OCI-LY7 (cell line): ENCODE measurements at regions not wholly inside any gene's neighbourhood (a gene's known extent, or its start where the extent isn't known, plus 50 kb on each side); places are given as distances from the start of the nearest gene placed in this dataset.

Experiments
- BruUV-seq: library from RNA; stranded (reverse); fragments of 400-500 nt; replicated peaks from 2 replicates; lab custom pipeline; 2021; lab: Mats Ljungman, UMichigan
- CTCF ChIA-PET: fragments of 300-600 bp; sonication (Branson Sonifier 250); formaldehyde crosslinking; loops from one replicate; lab custom pipeline; 2022; ENCODE audit warnings: antibody characterized with exemption; ENCODE audit not compliant: unreplicated experiment; lab: Charles Lee
- POLR2A ChIA-PET: fragments of 300-600 bp; sonication (Branson Sonifier 250); formaldehyde crosslinking; loops from one replicate; lab custom pipeline; 2022; ENCODE audit warnings: antibody characterized with exemption; lab: Charles Lee
- DNase-seq: peaks from one replicate; pipeline ENCODE4 v3.0.0-alpha.2; 2015; ENCODE audit warnings: low spot score
- H2AFZ ChIP-seq: fragments of 200-600 bp; sonication (generic), shearing (Covaris generic); 2 replicates; pipeline ENCODE4 v1.6.1; 2014; ENCODE audit warnings: mild to moderate bottlenecking, antibody characterized with exemption, low read length, moderate library complexity
- H3K27ac ChIP-seq: fragments of 200-600 bp; sonication (generic); 2 replicates; pipeline ENCODE4 v1.5.1; 2014; ENCODE audit warnings: mixed run types, low read depth, mild to moderate bottlenecking, moderate library complexity, low read length, inconsistent platforms; ENCODE audit not compliant: poor library complexity, severe bottlenecking
- H3K36me3 ChIP-seq: fragments of 200-600 bp; sonication (generic); 2 replicates; pipeline ENCODE4 v1.6.1; 2014; ENCODE audit warnings: mild to moderate bottlenecking, antibody characterized with exemption, low read length, moderate library complexity, mixed read lengths; ENCODE audit not compliant: insufficient read depth
- H3K4me1 ChIP-seq: fragments of 200-600 bp; sonication (generic); 2 replicates; pipeline ENCODE4 v1.5.1; 2014; ENCODE audit warnings: mild to moderate bottlenecking, low read length; ENCODE audit not compliant: insufficient read depth, poor library complexity, severe bottlenecking
- H3K4me2 ChIP-seq: fragments of 200-600 bp; sonication (generic); 2 replicates; pipeline ENCODE4 v1.6.1; 2014; ENCODE audit warnings: mild to moderate bottlenecking, low read length
- H3K4me3 ChIP-seq: fragments of 200-600 bp; sonication (generic); 2 replicates; pipeline ENCODE4 v1.5.1; 2014; ENCODE audit warnings: mild to moderate bottlenecking, low read depth, low read length; ENCODE audit not compliant: poor library complexity, severe bottlenecking
- H3K79me2 ChIP-seq: fragments of 200-600 bp; sonication (generic); 2 replicates; pipeline ENCODE4 v1.6.1; 2016; ENCODE audit warnings: low read depth, mild to moderate bottlenecking, low read length, moderate library complexity, mixed read lengths; ENCODE audit not compliant: insufficient read depth
- H3K9me2 ChIP-seq: fragments of 200-600 bp; sonication (generic); 2 replicates; pipeline ENCODE4 v1.6.1; 2016; ENCODE audit warnings: mild to moderate bottlenecking, low read length, mixed read lengths; ENCODE audit not compliant: insufficient read depth
- H3K9me3 ChIP-seq: fragments of 200-600 bp; sonication (generic); 2 replicates; pipeline ENCODE4 v1.6.1; 2014; ENCODE audit warnings: mild to moderate bottlenecking, mixed run types, low read length, mixed read lengths
- H4K20me1 ChIP-seq: fragments of 200-600 bp; sonication (generic); 2 replicates; pipeline ENCODE4 v1.6.1; 2014; ENCODE audit warnings: mild to moderate bottlenecking, antibody characterized with exemption, low read length, moderate library complexity, mixed read lengths; ENCODE audit not compliant: insufficient read depth
- EZH2phosphoT487 ChIP-seq: fragments of 200-600 bp; sonication (generic); IDR thresholded peaks from 2 replicates; pipeline ENCODE4 v1.6.1; 2018; ENCODE audit warnings: low read depth, borderline replicate concordance, mild to moderate bottlenecking, mixed run types, antibody characterized with exemption, low read length, moderate library complexity, mixed read lengths
- intact Hi-C: fragments of 100-400 bp; cut with micrococcal nuclease; formaldehyde crosslinking; loops from one replicate; pipeline ENCODE4 v1.10.0; 2022; ENCODE audit not compliant: unreplicated experiment
- TF ChIP-seq, protein P1 (sequence below): fragments of 200-600 bp; sonication (generic); conservative IDR thresholded peaks from 2 replicates; pipeline ENCODE4 v1.5.1; 2014; ENCODE audit warnings: mild to moderate bottlenecking, antibody characterized with exemption, low read length, moderate library complexity, mixed read lengths

DNA sequence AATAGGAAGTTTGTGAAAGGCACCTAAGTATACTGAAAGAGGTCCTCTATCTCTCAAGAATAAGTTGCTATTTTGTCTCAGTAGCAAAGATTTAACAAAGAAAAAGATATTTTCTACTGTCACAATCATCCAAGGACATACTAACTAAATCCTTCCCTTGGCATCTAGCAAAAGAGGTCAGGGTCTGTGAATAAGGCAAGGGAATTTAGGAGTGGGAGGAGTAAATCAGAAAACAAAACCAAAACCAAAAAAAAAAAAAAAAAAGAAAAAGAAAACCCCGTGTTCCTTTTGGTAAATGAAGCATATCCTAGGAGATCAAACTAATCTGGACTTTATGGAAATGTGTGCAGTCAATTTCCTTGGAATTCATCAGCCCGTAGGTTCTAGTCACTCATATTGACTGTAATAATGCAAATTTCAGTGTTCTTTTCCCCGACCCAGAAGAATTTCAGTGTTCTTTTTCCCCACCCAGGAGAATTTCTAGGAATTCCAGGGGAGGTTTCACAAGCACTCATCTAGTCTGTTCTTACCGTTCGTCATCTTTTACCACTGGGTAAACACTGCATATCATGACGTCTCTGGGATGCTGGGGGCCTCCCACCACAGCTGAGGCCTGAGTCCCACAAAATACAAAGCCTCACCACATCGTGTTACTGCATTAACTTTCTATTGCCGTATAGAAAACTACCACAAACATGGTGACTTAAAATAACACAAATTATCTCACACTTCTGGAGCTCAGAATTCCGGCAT is 113.8 kb upstream of the CCDC54 start:
- ChIA-PET CTCF (interaction anchor here (1.0 kb wide), 1 partner anchor 165 kb away, joined by 3 read pairs; no protein-coding TSS in a partner anchor), POLR2A (interaction anchor here (0.7 kb wide), 1 partner anchor 16 kb away, joined by 3 read pairs; no protein-coding TSS in a partner anchor)
- H3K36me3 ChIP-seq: no peaks in the 10 kb centered on the region
- no peaks in the 10 kb centered on the region for H4K20me1 ChIP-seq
- H3K4me1 ChIP-seq: no peaks in the 10 kb centered on the region
- no peak overlapping the region for H3K4me3 ChIP-seq
- intact Hi-C loops: no loop called here
- TF ChIP-seq, protein P1, sequence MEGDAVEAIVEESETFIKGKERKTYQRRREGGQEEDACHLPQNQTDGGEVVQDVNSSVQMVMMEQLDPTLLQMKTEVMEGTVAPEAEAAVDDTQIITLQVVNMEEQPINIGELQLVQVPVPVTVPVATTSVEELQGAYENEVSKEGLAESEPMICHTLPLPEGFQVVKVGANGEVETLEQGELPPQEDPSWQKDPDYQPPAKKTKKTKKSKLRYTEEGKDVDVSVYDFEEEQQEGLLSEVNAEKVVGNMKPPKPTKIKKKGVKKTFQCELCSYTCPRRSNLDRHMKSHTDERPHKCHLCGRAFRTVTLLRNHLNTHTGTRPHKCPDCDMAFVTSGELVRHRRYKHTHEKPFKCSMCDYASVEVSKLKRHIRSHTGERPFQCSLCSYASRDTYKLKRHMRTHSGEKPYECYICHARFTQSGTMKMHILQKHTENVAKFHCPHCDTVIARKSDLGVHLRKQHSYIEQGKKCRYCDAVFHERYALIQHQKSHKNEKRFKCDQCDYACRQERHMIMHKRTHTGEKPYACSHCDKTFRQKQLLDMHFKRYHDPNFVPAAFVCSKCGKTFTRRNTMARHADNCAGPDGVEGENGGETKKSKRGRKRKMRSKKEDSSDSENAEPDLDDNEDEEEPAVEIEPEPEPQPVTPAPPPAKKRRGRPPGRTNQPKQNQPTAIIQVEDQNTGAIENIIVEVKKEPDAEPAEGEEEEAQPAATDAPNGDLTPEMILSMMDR: no peak
- no peak for TF ChIP-seq EZH2phosphoT487
- 0 out of 2 replicates have a peak, but pooled peaks cover 3% of the 10 kb centered on the region for H3K9me2 ChIP-seq
- H3K79me2 ChIP-seq: no peaks in the 10 kb centered on the region
- H3K9me3 ChIP-seq: no peaks in the 10 kb centered on the region
- no peak overlapping the region for H3K27ac ChIP-seq
- no peak overlapping the region for H2AFZ ChIP-seq
- no TSS peak for BruUV-seq
- DNase-seq: no peak
- H3K4me2 ChIP-seq: no peak overlapping the region

DNA sequence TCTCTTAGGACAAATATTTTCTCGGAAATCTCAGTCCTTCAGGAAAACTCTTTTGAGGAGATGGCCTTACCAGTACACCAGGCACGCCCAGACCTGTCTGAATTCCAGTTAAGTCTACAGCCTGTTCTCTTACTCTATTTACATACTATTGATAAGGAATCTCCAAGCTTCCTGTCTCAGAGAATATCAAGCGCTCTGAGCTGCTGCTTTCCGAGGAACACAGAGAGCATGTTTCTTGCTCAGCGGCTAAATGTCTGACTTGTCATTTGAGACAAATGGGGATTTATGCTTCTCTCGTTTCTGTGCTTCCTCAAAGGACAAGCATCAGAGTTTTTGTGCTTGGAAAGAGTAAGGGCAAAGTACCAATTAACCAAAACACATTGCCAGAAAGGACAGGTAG is 112.4 kb upstream of the CCDC54 start:
- no peaks in the 10 kb centered on the region for H3K79me2 ChIP-seq
- CTCF ChIA-PET: no interaction called here
- intact Hi-C loops: no loop called here

More for the DNA sequence above, 112.4 kb upstream of the CCDC54 start:
- no peaks in the 10 kb centered on the region for H3K4me1 ChIP-seq
- no peaks in the 10 kb centered on the region for H3K36me3 ChIP-seq
- POLR2A ChIA-PET: interaction anchor here (0.6 kb wide), 1 partner anchor 22 kb away, joined by 4 read pairs; no protein-coding TSS in a partner anchor
- BruUV-seq: no TSS peak
- no peak overlapping the region for H2AFZ ChIP-seq
- no peak for DNase-seq
- 0 out of 2 replicates have a peak, but pooled peaks cover 3% of the 10 kb centered on the region for H3K9me2 ChIP-seq
- TF ChIP-seq, protein P1: no peak
- TF ChIP-seq EZH2phosphoT487: no peak
- H3K4me3 ChIP-seq: no peak overlapping the region
- no peaks in the 10 kb centered on the region for H3K9me3 ChIP-seq
- no peaks in the 10 kb centered on the region for H4K20me1 ChIP-seq
- H3K27ac ChIP-seq: no peak overlapping the region
- H3K4me2 ChIP-seq: no peak overlapping the region
